Ishikawa (cell line): ENCODE measurements at regions not wholly inside any gene's neighbourhood (a gene's known extent, or its start where the extent isn't known, plus 50 kb on each side); places are given as distances from the start of the nearest gene placed in this dataset.

ENCODE experiments used
- CEBPB ChIP-seq: IDR thresholded peaks from 2 replicates; pipeline ENCODE4 v1.6.1; 2012
- CREB1 ChIP-seq: IDR thresholded peaks from 2 replicates; pipeline ENCODE4 v1.6.1; 2012; ENCODE audit warnings: low read depth
- FOXM1 ChIP-seq: IDR thresholded peaks from 2 replicates; pipeline ENCODE4 v1.6.1; 2012; ENCODE audit warnings: low read depth, borderline replicate concordance
- MAX ChIP-seq: IDR thresholded peaks from 2 replicates; pipeline ENCODE4 v1.6.1; 2012
- REST ChIP-seq: IDR thresholded peaks from 2 replicates; pipeline ENCODE4 v1.6.1; 2012; ENCODE audit warnings: low read depth, mild to moderate bottlenecking
- TAF1 ChIP-seq: IDR thresholded peaks from 2 replicates; pipeline ENCODE4 v1.6.1; 2012; ENCODE audit warnings: low read depth, mild to moderate bottlenecking
- TEAD4 ChIP-seq: IDR thresholded peaks from 2 replicates; pipeline ENCODE4 v1.6.1; 2012
- YY1 ChIP-seq: IDR thresholded peaks from 2 replicates; pipeline ENCODE4 v1.6.1; 2012; ENCODE audit warnings: low read depth

GRCh38 chr16:35188288-35189155 is 1729.1 kb downstream of the TP53TG3F start:
- no peak for TF ChIP-seq CEBPB
- TF ChIP-seq MAX: no peak
- TF ChIP-seq FOXM1: no peak
- no peak for TF ChIP-seq REST
- TF ChIP-seq TAF1: no peak
- TF ChIP-seq TEAD4: no peak
- no peak for TF ChIP-seq YY1
- no peak for TF ChIP-seq CREB1
